ENCODE measurements at regions not wholly inside any gene's neighbourhood (a gene's known extent, or its start where the extent isn't known, plus 50 kb on each side); places are given as distances from the start of the nearest gene placed in this dataset.
"Not testable (repeated sequence)": the region's sequence is repeated elsewhere in the genome, so short reads cannot be mapped to it uniquely, and the experiment has no call there.

GRCh38 chr3:159655202-159655601, 333.4 kb upstream of the IL12A start:
- no peak for DNase-seq (ENCODE audit: low read depth)

GRCh38 chr3:159657176-159657575, 331.5 kb upstream of the IL12A start:
- no peak for DNase-seq (ENCODE audit: low read depth)

- no peak for DNase-seq (ENCODE audit: low read depth)
Observed at GRCh38 chr3:159657629-159658028, 331.0 kb upstream of the IL12A start.

DNA sequence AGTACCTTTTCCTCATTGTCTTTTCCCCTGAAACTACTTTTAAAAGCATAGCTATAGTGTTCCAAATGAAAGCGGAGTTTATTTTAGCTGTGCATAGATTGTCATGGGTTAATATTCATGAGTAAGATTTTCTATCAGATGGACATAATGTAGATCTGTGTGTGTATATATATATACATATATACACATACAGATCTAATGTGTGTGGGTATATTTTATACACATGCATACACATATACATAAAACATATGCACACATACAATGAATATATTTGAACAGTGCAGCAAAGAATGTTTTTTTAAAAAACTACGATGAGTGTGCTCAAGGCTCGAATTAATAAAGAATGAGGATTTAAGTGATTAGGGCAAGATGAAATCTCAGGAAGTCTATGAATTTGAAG, 328.3 kb upstream of the IL12A start:
- no peak for DNase-seq (ENCODE audit: low read depth)

DNA sequence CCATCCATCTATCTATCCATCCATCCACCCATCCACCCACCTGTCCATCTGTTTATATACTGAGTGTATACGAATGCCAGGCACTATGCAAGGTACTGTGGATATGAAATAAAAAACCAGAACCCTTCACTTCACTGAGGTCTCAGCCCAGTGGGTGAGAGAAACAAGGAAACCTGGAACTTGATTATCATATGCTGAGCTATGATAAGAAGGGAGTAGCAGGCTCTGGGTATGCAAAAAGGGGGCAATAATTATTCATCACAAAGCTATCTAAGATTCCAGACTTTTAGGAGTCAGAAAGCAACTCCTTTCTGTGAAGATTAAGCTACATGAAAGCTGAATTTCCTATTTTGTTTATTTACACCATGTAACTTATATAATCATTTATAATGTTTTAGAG, 327.7 kb upstream of the IL12A start:
- no peak for DNase-seq (ENCODE audit: low read depth)

GRCh38 chr3:159662549-159662948, 326.1 kb upstream of the IL12A start:
- no peak for DNase-seq (ENCODE audit: low read depth)

DNA sequence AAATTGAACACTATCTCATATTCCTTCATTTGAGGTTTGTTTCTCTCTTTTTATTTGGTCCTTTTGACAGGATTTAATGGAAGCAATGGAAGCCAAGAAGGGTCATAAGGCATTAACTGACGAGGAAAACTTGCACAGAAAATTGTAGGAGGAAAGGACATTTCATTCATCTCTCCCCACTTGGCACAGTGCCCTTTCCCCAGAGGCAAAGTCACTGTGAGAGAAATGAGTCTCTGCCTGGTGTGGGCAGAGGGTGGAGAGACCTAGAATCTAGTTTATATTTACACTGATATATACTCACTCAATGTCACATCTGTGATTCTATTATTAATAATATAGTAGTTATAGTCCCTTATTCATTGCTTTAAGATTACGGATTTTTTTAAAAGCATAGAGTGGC, 324.6 kb upstream of the IL12A start:
- DNase-seq (ENCODE audit: low read depth): no peak

- no peak for DNase-seq (ENCODE audit: low read depth)
Observed at GRCh38 chr3:159664653-159665052, 324.0 kb upstream of the IL12A start.

GRCh38 chr3:159667261-159667660, 321.4 kb upstream of the IL12A start:
- DNase-seq (ENCODE audit: low read depth): no peak

- no peak for DNase-seq (ENCODE audit: low read depth)
Observed at GRCh38 chr3:159668461-159668860, 320.2 kb upstream of the IL12A start.

DNA sequence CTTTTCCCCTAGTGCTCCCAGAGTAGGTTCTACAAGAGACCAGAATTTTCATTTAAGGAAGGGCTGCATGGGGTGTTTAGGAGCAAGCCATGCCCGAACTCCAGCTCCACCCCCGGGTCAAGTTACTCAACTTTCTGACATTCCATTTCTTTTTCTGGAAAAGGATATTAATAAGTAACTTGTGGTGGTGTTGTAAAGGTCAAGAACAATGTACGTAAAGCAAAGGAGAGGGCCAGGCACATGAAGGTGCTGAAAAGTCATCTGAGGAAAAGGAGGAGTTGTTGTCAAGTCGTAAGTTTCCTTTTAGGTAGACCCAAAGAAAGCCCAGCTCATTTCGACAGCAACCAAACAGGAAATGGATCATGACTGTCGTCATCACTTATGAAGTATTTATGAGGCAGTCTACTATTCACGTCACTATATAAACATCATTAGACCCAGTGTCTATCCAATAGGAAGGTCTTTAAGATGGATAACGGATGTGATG, 319.6 kb upstream of the IL12A start:
- no peak for DNase-seq (ENCODE audit: low read depth)

- no peak for DNase-seq (ENCODE audit: low read depth)
Observed at GRCh38 chr3:159669766-159670165, 318.9 kb upstream of the IL12A start.

DNA sequence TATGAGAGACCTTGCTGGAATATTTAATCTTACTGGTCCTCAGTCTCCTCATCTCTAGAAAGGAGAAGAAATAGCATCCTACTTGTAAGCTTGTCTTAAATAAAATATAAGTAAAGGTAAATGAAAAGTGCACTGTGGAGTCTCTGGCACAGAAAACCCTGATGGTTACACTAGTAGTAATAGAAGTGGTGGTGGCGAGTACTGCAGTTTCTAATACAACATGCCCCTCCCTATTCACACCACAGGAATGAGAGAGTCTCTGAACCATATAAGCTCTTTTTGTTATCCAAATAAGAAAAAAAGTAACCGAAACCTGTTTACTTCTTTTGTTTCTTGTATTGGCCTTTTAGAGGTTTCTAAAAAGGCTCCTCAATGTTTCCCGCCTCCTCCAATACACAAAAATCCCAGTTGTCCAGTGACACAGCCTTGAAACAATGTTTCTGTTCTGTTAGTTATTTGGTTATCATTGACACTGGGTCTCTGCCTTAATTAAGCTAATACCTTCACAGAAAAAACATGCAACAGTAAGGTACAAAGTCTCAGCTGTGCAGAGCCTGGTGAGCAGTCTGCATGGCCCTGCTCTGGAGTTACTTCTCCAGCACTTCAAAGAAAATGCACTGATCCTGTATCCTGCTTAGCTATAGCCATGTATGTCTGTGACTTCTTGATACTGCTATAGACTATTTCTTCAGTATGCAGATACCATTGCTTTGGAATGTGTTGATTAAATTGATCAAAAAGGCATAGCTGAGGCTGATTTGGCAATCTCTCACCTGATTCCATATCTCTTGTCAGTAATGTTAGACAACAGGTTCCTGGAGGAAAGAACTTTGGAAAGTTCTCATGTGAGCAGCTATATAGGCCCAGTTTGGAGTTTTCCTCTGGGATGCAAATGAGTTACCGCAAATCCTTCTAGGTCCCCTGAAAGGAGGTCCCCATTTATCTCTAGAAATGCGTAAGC, 315.6 kb upstream of the IL12A start:
- DNase-seq (ENCODE audit: low read depth): no peak

DNA sequence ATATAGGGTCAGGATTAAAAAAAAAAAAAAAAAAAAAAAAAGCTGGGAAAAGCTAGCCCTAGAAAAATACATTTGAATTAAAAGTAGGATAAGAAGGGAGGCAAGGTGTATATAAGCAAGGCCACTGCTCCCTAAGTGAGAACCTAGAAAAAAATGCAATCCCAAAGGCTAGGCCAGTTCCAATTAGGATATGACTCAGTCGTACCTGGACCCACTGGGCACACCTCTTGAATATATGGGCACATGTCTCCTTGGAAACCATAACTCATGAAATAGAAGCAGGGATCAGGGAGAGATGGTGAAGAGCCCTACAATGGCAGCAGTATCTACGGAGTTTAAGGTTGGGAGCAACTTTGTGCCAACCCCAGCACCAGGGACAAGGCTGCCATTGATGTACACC, 314.1 kb upstream of the IL12A start:
- DNase-seq (ENCODE audit: low read depth): no peak

- DNase-seq (ENCODE audit: low read depth): no peak
Observed at GRCh38 chr3:159675285-159675684, 313.4 kb upstream of the IL12A start.

DNA sequence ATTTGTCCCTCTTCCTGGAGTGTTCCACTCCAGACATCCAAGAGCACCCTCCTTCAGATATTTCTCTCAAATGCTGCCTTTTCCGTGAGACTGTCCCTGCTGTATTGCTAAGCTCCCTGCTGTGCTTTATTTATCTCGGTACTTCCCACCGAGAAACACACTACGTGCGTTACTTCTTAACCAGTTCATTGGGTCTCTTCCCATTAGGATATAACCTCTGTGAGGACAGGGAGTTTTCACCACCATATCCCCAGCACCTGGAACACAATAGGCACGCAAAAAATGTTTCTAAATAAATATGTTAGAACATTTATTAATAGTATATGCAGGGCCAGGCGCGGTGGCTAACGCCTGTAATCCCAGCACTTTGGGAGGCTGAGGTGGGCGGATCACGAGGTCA, 308.7 kb upstream of the IL12A start:
- DNase-seq (ENCODE audit: low read depth): no peak

- DNase-seq (ENCODE audit: low read depth): not testable (repeated sequence)
Observed at GRCh38 chr3:159681717-159682116, 306.9 kb upstream of the IL12A start.

- DNase-seq (ENCODE audit: low read depth): no peak
Observed at GRCh38 chr3:159685801-159686200, 302.8 kb upstream of the IL12A start.

DNA sequence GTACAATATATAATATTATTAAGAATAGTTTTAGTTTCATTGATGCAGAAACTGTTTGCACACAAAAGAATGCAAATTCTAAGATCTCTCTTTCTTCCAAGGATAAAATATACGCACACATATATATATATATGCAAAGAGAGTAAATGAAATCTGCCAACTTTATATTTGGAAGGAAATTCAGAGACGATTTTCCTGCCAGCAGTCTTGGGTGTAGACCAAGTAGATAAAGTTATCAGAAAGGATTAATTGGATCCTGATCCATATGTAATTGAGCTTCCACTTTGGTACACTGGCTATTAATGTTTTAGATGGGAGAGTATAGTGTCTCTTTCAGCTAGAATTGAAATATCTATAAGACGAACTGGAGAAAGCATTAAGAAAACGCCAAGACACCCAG, 295.4 kb upstream of the IL12A start:
- no peak for DNase-seq (ENCODE audit: low read depth)

DNA sequence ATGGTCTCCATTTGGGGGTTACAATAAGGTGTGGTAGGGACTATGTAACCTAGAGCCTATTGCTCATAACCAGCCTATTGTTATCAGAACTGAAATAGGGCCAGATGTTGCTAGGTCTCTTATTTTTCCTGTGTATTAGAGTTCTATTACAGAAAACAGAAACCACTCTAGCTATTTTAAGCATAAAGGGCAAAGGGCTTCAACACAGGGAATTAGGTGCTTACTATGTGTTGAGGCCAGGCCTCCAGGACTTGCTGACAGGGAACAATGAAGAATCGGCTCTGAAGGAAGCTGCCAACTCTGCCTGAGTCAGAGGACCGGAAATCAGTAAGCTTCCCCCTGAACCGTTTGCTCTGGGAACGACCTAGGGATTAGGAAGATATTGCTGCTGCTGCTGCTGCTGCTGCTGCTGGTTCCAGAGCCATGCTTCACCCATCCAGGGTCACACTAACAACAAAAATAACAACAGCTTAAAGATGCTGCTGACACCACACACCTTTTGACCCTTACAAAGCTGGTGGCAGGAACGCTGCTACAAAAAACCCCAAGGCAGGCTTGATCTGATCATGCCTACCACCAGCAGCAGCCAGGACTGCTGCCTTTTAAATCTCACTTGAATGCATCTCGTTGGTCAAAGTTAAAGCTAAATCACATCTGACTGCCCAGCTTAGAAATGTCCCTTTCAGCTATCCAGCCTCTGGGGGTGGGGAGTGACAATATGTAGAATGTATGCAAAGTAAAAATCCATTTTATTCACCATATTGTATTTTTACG, 276.9 kb upstream of the IL12A start:
- DNase-seq (ENCODE audit: low read depth): no peak

DNA sequence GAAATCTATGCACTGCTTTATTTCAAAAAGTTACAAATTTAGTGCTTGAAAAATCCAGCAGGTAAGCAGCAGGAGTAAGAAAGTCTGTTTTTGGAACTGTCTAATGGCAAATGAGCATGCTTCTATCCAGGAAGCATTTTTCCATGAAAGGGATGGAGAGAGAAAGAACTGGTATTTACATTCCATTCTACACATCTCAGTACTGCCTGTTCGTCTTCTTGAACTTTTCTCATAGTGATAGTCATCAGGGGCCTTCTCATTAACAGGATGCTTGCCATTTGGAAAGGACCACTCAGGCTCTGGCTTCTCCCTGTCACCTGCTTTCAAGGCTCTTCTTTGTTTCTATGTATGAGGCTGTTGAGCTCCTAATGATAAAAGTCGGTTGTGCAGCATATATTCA, 267.3 kb upstream of the IL12A start:
- no peak for DNase-seq (ENCODE audit: low read depth)

GRCh38 chr3:159723295-159723694, 265.3 kb upstream of the IL12A start:
- no peak for DNase-seq (ENCODE audit: low read depth)

DNA sequence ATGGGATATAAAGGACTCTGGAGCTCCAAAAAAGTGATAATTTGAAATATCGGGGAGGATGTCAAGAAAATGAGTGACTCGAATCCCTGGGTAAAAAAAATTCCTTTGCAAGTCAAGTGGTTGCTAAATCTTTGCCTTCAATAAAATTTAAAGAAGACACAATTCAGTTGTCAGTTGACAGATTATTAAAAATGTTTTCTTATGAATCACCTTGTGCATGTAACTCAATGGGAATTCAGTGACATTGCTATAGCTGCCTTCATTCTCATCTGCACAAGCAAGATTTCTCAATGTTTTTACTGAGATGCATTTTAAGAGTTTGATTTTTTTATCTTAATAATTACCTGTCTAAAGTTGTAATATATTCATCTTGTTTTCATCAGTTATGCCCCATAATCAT, 264.0 kb upstream of the IL12A start:
- DNase-seq (ENCODE audit: low read depth): no peak
